H1 (cell line): ENCODE measurements at regions not wholly inside any gene's neighbourhood (a gene's known extent, or its start where the extent isn't known, plus 50 kb on each side); places are given as distances from the start of the nearest gene placed in this dataset.

ENCODE experiments used
- CTCF ChIA-PET: fragments of 300-600 bp; sonication (Branson Sonifier 250); formaldehyde crosslinking; loops from one replicate; lab custom pipeline; 2021; ENCODE audit not compliant: partially characterized antibody; lab: Charles Lee
- POLR2A ChIA-PET: fragments of 300-600 bp; sonication (Branson Sonifier 250); formaldehyde crosslinking; loops from one replicate; lab custom pipeline; 2021; ENCODE audit warnings: inconsistent platforms; ENCODE audit not compliant: partially characterized antibody; lab: Charles Lee
- DNase-seq, 2 experiments: peaks; one replicate each; pipeline versions ENCODE4 v3.0.0 to v3.0.0-alpha.2; 2010 to 2022; ENCODE audit warnings: low spot score in 2 of 2, low read depth in 1 of 2, mixed read lengths in 1 of 2
- FAIRE-seq: peaks from 2 replicates; lab custom pipeline; 2011; peaks lifted over from hg19 to GRCh38; lab: Jason Lieb, UNC
- H2AFZ ChIP-seq: 2 replicates; pipeline ENCODE4 v1.8.1; 2012; ENCODE audit warnings: low read length, inconsistent platforms
- H2AK5ac ChIP-seq: 2 replicates; pipeline ENCODE4 v1.6.1; 2013; ENCODE audit warnings: low read depth, low read length
- H2BK120ac ChIP-seq: replicated peaks from 2 replicates; pipeline ENCODE3; 2013; ENCODE audit warnings: low read depth, low read length, inconsistent platforms
- H2BK12ac ChIP-seq: 2 replicates; pipeline ENCODE4 v1.6.1; 2013; ENCODE audit warnings: low read depth, low read length
- H2BK15ac ChIP-seq: 2 replicates; pipeline ENCODE4 v1.6.1; 2013; ENCODE audit warnings: low read length
- H2BK20ac ChIP-seq: 2 replicates; pipeline ENCODE4 v1.6.1; 2013; ENCODE audit warnings: low read length
- H2BK5ac ChIP-seq: 2 replicates; pipeline ENCODE4 v1.6.1; 2013; ENCODE audit warnings: low read depth, low read length
- H3K14ac ChIP-seq: 2 replicates; pipeline ENCODE4 v1.6.1; 2013; ENCODE audit warnings: inconsistent platforms; ENCODE audit not compliant: insufficient read length
- H3K18ac ChIP-seq: 2 replicates; pipeline ENCODE4 v1.6.1; 2013; ENCODE audit warnings: low read length; ENCODE audit errors: extremely low read depth
- H3K23ac ChIP-seq: 2 replicates; pipeline ENCODE4 v1.6.1; 2013; ENCODE audit warnings: inconsistent platforms; ENCODE audit not compliant: insufficient read length
- H3K23me2 ChIP-seq: 2 replicates; pipeline ENCODE4 v1.6.1; 2013; ENCODE audit warnings: low read depth, low read length
- H3K27ac ChIP-seq: 2 replicates; pipeline ENCODE4 v1.6.1; 2011; ENCODE audit warnings: low read depth, low read length, inconsistent platforms
- H3K27me3 ChIP-seq, 4 experiments: replicated peaks in 1 of 4; 1 replicate in 1 of 4; 2 replicates in 3 of 4; pipeline versions ENCODE4 v1.6.1 to v1.8.1; 2011 to 2013; ENCODE audit warnings: low read length in 3 of 4, mild to moderate bottlenecking in 3 of 4, inconsistent platforms in 2 of 4, mixed read lengths in 2 of 4, moderate library complexity in 1 of 4; ENCODE audit not compliant: control insufficient read depth in 3 of 4, insufficient read depth in 3 of 4; ENCODE audit errors: extremely low read depth in 1 of 4
- H3K36me3 ChIP-seq, 4 experiments: 2 replicates each; pipeline versions ENCODE4 v1.6.1 to v1.8.1; 2011 to 2013; ENCODE audit warnings: mild to moderate bottlenecking in 4 of 4, low read length in 3 of 4, moderate library complexity in 2 of 4, control low read depth in 1 of 4, inconsistent platforms in 1 of 4; ENCODE audit not compliant: insufficient read depth in 4 of 4, control insufficient read depth in 2 of 4
- H3K4ac ChIP-seq: replicated peaks from 2 replicates; pipeline ENCODE3; 2013; ENCODE audit warnings: low read length, low read depth, mixed read lengths, inconsistent platforms; ENCODE audit not compliant: insufficient read length
- H3K4me1 ChIP-seq, 4 experiments: replicated peaks in 1 of 4; 1 replicate in 1 of 4; 2 replicates in 3 of 4; pipeline versions ENCODE4 v1.6.1 to v1.8.1; 2011 to 2013; ENCODE audit warnings: low read length in 3 of 4, inconsistent platforms in 2 of 4, mixed read lengths in 1 of 4; ENCODE audit not compliant: insufficient read depth in 4 of 4, control insufficient read depth in 3 of 4
- H3K4me2 ChIP-seq, 2 experiments: 2 replicates each; pipeline versions ENCODE4 v1.6.1 to v1.8.1; 2011 to 2013; ENCODE audit warnings: low read depth in 2 of 2, low read length in 2 of 2, control low read depth in 1 of 2, inconsistent platforms in 1 of 2, mild to moderate bottlenecking in 1 of 2; ENCODE audit not compliant: insufficient read depth in 1 of 2
- H3K4me3 ChIP-seq, 4 experiments: fragments of 200-600, 300-600 bp in 1 of 4; sonication (generic), shearing (Covaris generic), sonication (Bioruptor Twin) in 1 of 4; 2 replicates each; pipeline versions ENCODE4 v1.5.1 to v1.8.1; 2011 to 2016; ENCODE audit warnings: low read length in 4 of 4, low read depth in 3 of 4, control low read depth in 2 of 4, inconsistent platforms in 2 of 4, mild to moderate bottlenecking in 2 of 4, mixed read lengths in 1 of 4, moderate library complexity in 1 of 4; ENCODE audit not compliant: insufficient read depth in 2 of 4; ENCODE audit errors: extremely low read depth in 1 of 4
- H3K56ac ChIP-seq: replicated peaks from 2 replicates; pipeline ENCODE3; 2013; ENCODE audit warnings: low read depth, mild to moderate bottlenecking, mixed read lengths, low read length, inconsistent platforms; ENCODE audit not compliant: insufficient read length
- H3K79me1 ChIP-seq: 2 replicates; pipeline ENCODE4 v1.6.1; 2013; ENCODE audit warnings: low read depth, low read length, control low read depth
- H3K79me2 ChIP-seq, 2 experiments: 2 replicates each; pipeline versions ENCODE4 v1.6.1 to v1.8.1; 2012 to 2013; ENCODE audit warnings: low read length in 2 of 2, mild to moderate bottlenecking in 2 of 2, inconsistent platforms in 1 of 2; ENCODE audit not compliant: insufficient read depth in 2 of 2, control insufficient read depth in 1 of 2
- H3K9ac ChIP-seq, 4 experiments: replicated peaks in 1 of 4; 1 replicate in 1 of 4; 2 replicates in 3 of 4; pipeline versions ENCODE4 v1.6.1 to v1.8.1; 2011 to 2013; ENCODE audit warnings: low read depth in 3 of 4, low read length in 3 of 4, control low read depth in 2 of 4, mild to moderate bottlenecking in 2 of 4, moderate library complexity in 2 of 4, inconsistent platforms in 1 of 4; ENCODE audit errors: extremely low read depth in 1 of 4
- H3K9me3 ChIP-seq, 2 experiments: 2 replicates each; pipeline versions ENCODE4 v1.6.1 to v1.8.1; 2012 to 2013; ENCODE audit warnings: mild to moderate bottlenecking in 2 of 2, moderate library complexity in 2 of 2, control low read depth in 1 of 2, inconsistent platforms in 1 of 2, low read depth in 1 of 2, low read length in 1 of 2, mixed read lengths in 1 of 2; ENCODE audit not compliant: insufficient read depth in 2 of 2
- H4K20me1 ChIP-seq, 2 experiments: replicated peaks in 1 of 2; 2 replicates each; pipeline versions ENCODE3 to v1.8.1; 2011 to 2013; ENCODE audit warnings: inconsistent platforms in 2 of 2, low read length in 2 of 2, mild to moderate bottlenecking in 1 of 2; ENCODE audit not compliant: insufficient read depth in 2 of 2, control insufficient read depth in 1 of 2
- H4K5ac ChIP-seq: 2 replicates; pipeline ENCODE4 v1.6.1; 2013; ENCODE audit warnings: low read length, low read depth, mixed read lengths, inconsistent platforms; ENCODE audit not compliant: insufficient read length
- H4K8ac ChIP-seq: 2 replicates; pipeline ENCODE4 v1.8.0; 2013; ENCODE audit warnings: mild to moderate bottlenecking, moderate library complexity, low read length, inconsistent platforms; ENCODE audit not compliant: insufficient read depth; ENCODE audit errors: extremely low read depth
- H4K91ac ChIP-seq: replicated peaks from 2 replicates; pipeline ENCODE3; 2013; ENCODE audit warnings: low read length, mixed read lengths, inconsistent platforms; ENCODE audit not compliant: insufficient read length
- ASH2L ChIP-seq: fragments of 200-600, 300-600 bp; sonication (generic); IDR thresholded peaks from one replicate; pipeline ENCODE4 v1.7.1; 2017; ENCODE audit warnings: low read length
- BACH1 ChIP-seq: IDR thresholded peaks from 2 replicates; pipeline ENCODE4 v1.6.1; 2012; ENCODE audit warnings: low read length, improper control_type of control experiment
- CBX5 ChIP-seq: fragments of 300-800, 300-1000 bp; sonication (generic); IDR thresholded peaks from 2 replicates; pipeline ENCODE4 v1.7.1; 2016; ENCODE audit warnings: antibody characterized with exemption, low read length, low read depth
- CTBP2 ChIP-seq: IDR thresholded peaks from 2 replicates; pipeline ENCODE4 v1.7.0; 2011; ENCODE audit warnings: borderline replicate concordance, mild to moderate bottlenecking, moderate library complexity, mixed read lengths, low read length; ENCODE audit not compliant: insufficient read depth, insufficient read length
- EP300 ChIP-seq, 2 experiments: IDR thresholded peaks; 1 replicate in 1 of 2; 2 replicates in 1 of 2; pipeline ENCODE4 v1.6.1; 2011 to 2012; ENCODE audit warnings: low read depth in 2 of 2, low read length in 2 of 2, mild to moderate bottlenecking in 2 of 2, borderline replicate concordance in 1 of 2, inconsistent platforms in 1 of 2, moderate library complexity in 1 of 2
- HDAC2 ChIP-seq, 2 experiments: fragments of 300-600 bp in 1 of 2; sonication (generic) in 1 of 2; IDR thresholded peaks; 2 replicates each; pipeline ENCODE4 v1.6.1; 2011 to 2012; ENCODE audit warnings: low read depth in 2 of 2, low read length in 2 of 2, mild to moderate bottlenecking in 2 of 2, moderate library complexity in 2 of 2, borderline replicate concordance in 1 of 2, inconsistent platforms in 1 of 2
- RBBP5 ChIP-seq: IDR thresholded peaks from 2 replicates; pipeline ENCODE4 v1.7.1; 2012; ENCODE audit warnings: low read depth, mild to moderate bottlenecking, inconsistent platforms, low read length, moderate library complexity, borderline replicate concordance
- RNF2 ChIP-seq: fragments of 200-900, 300-1000 bp; sonication (generic); IDR thresholded peaks from 2 replicates; pipeline ENCODE4 v1.7.1; 2016; ENCODE audit warnings: borderline replicate concordance, low read depth, mild to moderate bottlenecking, antibody characterized with exemption, low read length; ENCODE audit not compliant: poor library complexity, severe bottlenecking; ENCODE audit errors: missing control alignments
- RXRA ChIP-seq: IDR thresholded peaks from 2 replicates; pipeline ENCODE4 v1.6.1; 2011; ENCODE audit warnings: low read depth, mild to moderate bottlenecking, low read length, moderate library complexity; ENCODE audit not compliant: insufficient read depth
- SIRT6 ChIP-seq: IDR thresholded peaks from one replicate; pipeline ENCODE4 v1.7.1; 2012; ENCODE audit warnings: low read length, inconsistent platforms
- SP2 ChIP-seq: IDR thresholded peaks from 2 replicates; pipeline ENCODE4 v1.6.1; 2012; ENCODE audit warnings: mild to moderate bottlenecking, low read length, inconsistent platforms
- SP4 ChIP-seq: IDR thresholded peaks from 2 replicates; pipeline ENCODE4 v1.6.1; 2012; ENCODE audit warnings: low read length, inconsistent platforms
- YY1 ChIP-seq: IDR thresholded peaks from 2 replicates; pipeline ENCODE4 v1.6.1; 2011; ENCODE audit warnings: low read depth, mild to moderate bottlenecking, low read length
- WGBS, 2 experiments: shearing (Covaris generic) in 1 of 2; methylation state at CpG; one replicate each; pipeline versions ENCODE4 v1.1.6 to v1.1.7; 2013 to 2015; ENCODE audit warnings: low lambda C conversion rate in 2 of 2, mixed read lengths in 2 of 2, inconsistent platforms in 1 of 2, low coverage in 1 of 2, missing lambda C conversion rate in 1 of 2; ENCODE audit not compliant: insufficient replicate concordance in 2 of 2, insufficient coverage in 1 of 2, insufficient read length in 1 of 2; ENCODE audit errors: extremely low coverage in 1 of 2, missing lambda C conversion rate in 1 of 2; 5-methylcytosine and 5-hydroxymethylcytosine counted together
- TF ChIP-seq, protein P1 (sequence below): IDR thresholded peaks from 2 replicates; pipeline ENCODE4 v1.6.1; 2012; ENCODE audit warnings: inconsistent platforms

DNA sequence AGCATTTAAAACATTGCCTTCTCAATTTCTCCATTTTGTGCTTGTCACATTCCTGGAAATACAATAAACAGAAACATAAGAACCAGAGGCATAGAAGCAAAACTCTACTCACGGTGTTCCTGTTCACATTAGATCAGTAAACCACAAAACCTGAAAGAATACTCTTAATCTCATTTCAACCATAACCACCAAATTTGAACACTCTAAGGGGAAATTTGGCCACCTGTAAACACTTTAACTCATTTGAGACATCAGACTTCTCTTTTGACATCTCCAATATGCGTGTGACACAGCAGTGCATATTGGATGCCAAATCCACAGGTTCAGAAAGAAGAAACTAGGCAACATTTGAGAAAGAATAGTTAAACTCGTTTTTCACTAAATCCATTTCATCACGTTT lies 153.8 kb upstream of the IRAK1BP1 start:
- H3K4me2 ChIP-seq: no peak overlapping the region
- H3K23me2 ChIP-seq: no peaks in the 10 kb centered on the region
- TF ChIP-seq SIRT6: no peak
- TF ChIP-seq BACH1: no peak
- TF ChIP-seq YY1: no peak
- no peak for TF ChIP-seq CBX5
- no peak for TF ChIP-seq ASH2L
- no peak for TF ChIP-seq EP300 (IDR thresholded peaks at IDR 0.05; ENCODE audit: borderline replicate concordance in 1 of 2, low read depth in 2 of 2, low read length in 2 of 2)
- TF ChIP-seq, protein P1, sequence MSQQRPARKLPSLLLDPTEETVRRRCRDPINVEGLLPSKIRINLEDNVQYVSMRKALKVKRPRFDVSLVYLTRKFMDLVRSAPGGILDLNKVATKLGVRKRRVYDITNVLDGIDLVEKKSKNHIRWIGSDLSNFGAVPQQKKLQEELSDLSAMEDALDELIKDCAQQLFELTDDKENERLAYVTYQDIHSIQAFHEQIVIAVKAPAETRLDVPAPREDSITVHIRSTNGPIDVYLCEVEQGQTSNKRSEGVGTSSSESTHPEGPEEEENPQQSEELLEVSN: no peak
- no peak for TF ChIP-seq RBBP5
- no peak for TF ChIP-seq SP2
- TF ChIP-seq RXRA: no peak
- no peak for TF ChIP-seq HDAC2 (IDR thresholded peaks at IDR 0.05; ENCODE audit: borderline replicate concordance in 1 of 2, low read depth in 2 of 2, low read length in 2 of 2)
- no peak for TF ChIP-seq SP4
- TF ChIP-seq RNF2: no peak
- TF ChIP-seq CTBP2: no peak

More for the DNA sequence above, 153.8 kb upstream of the IRAK1BP1 start:
- H3K9me3 ChIP-seq: no peaks in the 10 kb centered on the region; a peak in 1 of 4 replicates
- H2AK5ac ChIP-seq: no peak overlapping the region
- H3K4me1 ChIP-seq: no peaks in the 10 kb centered on the region; a peak in 1 of 7 replicates
- H4K8ac ChIP-seq: no peak overlapping the region
- DNase-seq (no peak), FAIRE-seq (no peak)
- H2BK120ac ChIP-seq: no peak overlapping the region
- H3K14ac ChIP-seq: no peak overlapping the region
- H3K23ac ChIP-seq: no peak overlapping the region
- H3K79me1 ChIP-seq: no peaks in the 10 kb centered on the region
- no peak overlapping the region for H3K4me3 ChIP-seq
- H2BK20ac ChIP-seq: no peak overlapping the region
- no peaks in the 10 kb centered on the region for H3K36me3 ChIP-seq
- ChIA-PET CTCF (no interaction called here), POLR2A (no interaction called here)
- no peak overlapping the region for H4K91ac ChIP-seq
- no peak overlapping the region for H2BK12ac ChIP-seq
- H3K27ac ChIP-seq: no peak overlapping the region
- H3K56ac ChIP-seq: no peak overlapping the region
- no peaks in the 10 kb centered on the region for H3K27me3 ChIP-seq
- H2AFZ ChIP-seq: peak overlapping the region; percentile 14; the same call in 1 of the 2 replicates
- 86% methylated on average over 4 of the region's 4 CpGs; no CpG with 5 or more reads in 1 of the 2 experiments for WGBS, 2 experiments
- H3K18ac ChIP-seq: no peak overlapping the region
- H3K9ac ChIP-seq: no peak overlapping the region
- no peak overlapping the region for H2BK5ac ChIP-seq
- no peak overlapping the region for H2BK15ac ChIP-seq
- no peaks in the 10 kb centered on the region for H4K20me1 ChIP-seq
- no peak overlapping the region for H4K5ac ChIP-seq
- no peak overlapping the region for H3K4ac ChIP-seq
- H3K79me2 ChIP-seq: no peaks in the 10 kb centered on the region
